ENCODE measurements at regions not wholly inside any gene's neighbourhood (a gene's known extent, or its start where the extent isn't known, plus 50 kb on each side); places are given as distances from the start of the nearest gene placed in this dataset.

DNA sequence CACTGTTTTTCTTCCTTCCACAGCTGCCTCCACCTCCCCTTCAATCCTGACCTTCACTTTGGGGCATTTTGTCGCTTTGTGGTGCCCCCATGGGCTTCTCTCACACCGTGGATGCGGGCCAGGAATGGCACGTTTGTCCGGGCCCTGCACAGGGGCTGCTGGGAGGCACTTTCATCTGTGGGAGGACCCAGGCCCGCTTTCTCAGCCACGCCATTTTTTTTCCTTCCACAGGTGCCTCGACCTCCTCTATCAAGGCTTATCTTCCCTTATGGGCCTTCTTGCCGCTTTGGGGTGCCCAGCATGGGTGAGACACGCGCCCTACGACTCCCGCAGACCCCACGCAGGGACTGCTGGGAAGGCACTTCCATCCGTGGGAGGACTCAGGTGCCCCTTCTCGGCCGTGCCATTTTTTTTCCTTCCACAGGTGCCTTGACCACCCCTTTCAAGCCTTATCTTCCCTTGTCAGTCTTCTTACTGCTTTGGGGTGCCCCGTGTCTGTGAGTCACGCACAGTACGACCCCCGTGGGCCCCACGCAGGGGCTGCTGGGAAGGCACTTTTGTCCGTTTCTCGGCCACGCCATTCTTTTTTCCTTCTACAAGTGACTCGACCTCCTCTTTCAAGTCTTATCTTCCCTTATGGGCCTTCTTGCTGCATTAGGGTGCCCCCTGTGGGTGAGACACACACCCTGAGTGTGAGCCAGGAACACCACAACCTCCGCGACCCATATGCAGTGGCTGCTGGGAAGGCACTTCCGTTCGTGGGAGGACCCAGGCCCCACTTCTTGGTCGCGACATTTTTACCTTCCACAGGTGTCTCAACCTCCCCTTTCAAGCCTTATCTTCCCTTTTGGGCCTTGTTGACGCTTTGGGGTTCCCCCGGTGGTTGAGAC, 270.7 kb downstream of the ALG10 start:
- no peak for DNase-seq

DNA sequence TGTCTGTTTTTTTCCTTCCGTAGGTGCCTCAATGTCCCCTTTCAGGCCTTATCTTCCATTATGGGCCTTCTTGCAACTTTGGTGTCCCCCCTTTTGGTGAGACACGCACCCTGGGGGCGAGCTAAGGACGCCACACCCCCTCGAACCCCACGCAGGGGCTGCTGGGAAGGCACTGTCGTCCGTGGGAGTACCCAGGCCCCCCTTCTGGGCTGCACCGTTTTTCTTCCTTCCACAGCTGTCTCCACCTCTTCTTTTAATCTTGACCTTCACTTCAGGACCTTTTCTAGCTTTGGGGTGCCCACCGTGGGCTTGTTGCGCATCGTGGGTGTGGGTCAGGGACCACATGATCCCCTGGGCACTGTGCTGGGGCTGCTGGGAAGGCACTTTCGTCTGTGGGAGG, 271.8 kb downstream of the ALG10 start:
- no peak for DNase-seq

- no peak for DNase-seq
Measured at GRCh38 chr12:34294671-34295365, 272.5 kb downstream of the ALG10 start.

DNA sequence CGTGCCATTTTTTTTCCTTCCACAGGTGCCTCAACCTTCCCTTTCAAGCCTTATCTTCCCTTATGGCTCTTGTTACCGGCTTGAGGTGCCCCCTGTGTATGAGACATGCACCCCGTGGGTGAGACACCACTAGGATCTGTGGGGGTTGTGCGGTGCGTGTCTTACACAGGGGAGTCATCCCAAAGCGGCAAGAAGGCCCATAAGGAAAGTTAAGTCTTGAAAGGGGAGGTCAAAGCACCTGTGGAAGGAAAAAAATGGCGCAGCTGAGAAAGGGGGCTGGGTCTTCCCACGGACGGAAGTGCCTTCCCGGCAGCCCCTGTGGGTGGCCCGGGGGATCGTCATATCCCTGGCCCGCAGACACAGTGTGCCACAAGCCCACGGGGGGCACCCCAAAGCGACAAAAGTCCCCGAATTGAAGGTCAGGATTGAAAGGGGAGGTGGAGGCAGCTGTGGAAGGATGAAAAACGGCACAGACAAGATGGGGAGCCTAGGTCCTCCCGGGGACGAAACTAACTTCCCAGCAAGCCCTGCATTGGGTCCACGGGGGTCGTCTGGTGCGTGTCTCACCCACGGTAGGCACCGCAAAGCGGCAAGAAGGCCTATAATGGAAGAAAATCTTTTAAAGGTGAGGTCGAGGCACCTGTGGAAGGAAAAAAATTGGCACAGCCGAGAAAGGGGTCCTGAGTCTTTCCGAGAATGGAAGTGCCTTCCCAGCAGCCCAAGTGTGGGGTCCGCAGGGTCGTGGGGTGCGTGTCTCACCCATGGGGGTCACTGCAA, 273.3 kb downstream of the ALG10 start:
- DNase-seq: no peak

DNA sequence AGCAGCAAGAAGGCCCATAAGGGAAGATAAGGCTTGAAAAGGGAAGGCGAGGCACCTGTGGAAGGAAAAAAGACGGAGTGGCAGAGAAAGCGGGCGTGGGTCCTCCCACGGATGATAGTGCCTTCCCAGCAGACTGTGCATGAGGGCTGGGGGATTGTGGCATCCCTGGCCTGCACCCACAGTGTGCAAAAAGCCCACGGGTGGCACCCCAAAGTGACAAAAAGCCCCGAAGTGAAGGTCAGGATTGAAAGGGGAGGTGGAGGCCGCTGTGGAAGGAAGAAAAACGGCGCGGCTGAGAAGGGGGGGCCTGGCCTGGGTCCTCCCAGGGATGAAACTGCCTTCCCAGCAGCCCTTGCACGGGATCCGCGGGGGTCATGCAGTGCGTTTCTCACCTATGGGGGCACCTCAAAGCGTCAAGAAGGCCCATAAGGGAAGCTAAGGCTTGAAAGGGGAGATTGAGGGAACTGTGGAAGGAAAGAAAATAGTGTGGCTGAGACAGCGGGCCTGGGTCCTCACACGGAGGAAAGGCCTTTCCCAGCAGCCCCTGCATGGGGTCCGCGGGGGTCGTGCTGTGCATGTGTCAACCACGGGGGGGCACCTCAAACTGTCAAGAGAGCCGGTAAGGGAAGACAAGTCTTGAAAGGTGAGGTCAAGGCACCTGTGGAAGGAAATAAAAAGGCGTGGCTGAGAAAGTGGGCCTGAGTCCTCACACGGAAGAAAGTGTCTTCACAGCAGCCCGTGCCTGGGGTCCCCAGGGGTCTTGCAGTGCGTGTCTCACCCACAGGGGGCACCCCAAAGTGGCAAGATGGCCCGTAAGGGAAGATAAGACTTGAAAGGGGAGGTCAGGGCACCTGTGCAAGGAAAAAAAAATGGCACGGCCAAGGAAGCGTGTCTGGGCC, 274.1 kb downstream of the ALG10 start:
- DNase-seq: no peak

- no peak for DNase-seq
Measured at GRCh38 chr12:34297126-34297789, 275.0 kb downstream of the ALG10 start.

DNA sequence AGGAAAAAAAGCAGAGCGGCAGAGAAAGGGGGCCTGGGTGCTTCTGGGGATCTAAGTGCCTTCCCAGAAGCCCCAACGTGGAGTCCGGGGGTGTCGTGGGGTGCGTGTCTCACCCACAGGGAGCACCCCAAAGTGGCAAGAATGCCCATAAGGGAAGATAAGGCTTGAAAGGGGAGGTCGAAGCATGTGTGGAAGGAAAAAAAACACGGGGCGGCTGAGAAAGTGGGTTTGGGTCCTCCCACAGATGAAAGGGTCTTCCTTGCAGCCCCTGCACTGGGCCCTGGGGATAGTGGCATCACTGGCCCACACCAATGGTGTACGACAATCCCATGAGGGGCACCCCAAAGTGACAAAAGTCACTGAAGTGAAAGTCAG, 275.5 kb downstream of the ALG10 start:
- no peak for DNase-seq

GRCh38 chr12:34298176-34298970, 276.1 kb downstream of the ALG10 start:
- DNase-seq: no peak

DNA sequence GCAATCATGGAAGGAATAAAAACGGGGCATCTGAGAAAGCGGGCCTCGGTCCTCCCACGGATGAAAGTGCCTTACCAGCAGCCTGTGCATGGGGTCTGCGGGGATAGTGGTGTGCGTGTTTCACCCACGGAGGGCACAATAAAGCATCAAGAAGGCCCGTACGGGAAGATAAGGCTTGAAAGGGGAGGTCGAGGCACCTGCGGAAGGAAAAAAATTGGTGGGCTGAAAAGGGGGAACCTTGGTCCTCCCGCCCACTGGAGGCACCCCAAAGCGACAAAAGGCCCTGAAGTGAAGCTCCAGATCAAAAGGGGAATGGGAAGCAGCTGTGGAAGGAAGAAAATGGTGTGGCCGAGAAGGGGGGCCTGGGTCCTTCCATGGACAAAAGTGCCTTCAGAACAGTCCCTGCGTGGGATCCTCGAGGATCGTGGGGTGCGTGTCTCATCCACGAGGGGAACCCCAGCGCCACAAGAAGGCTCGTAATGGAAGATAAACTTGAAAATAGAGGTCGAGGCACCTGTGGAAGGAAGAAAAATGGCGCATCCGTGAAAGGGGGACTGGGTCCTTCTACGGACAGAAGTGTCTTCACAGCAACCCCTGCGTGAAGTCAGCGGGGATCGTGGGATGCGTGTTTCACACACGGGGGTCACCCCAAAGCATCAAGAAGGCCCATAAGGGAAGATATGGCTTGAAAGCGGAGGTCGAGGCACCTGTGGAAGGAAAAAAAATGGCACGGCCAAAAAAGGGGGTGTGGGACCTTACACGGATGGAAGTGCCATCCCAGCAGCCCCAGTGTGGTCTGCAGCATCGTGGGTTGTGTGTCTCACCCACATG, 276.9 kb downstream of the ALG10 start:
- DNase-seq: no peak

DNA sequence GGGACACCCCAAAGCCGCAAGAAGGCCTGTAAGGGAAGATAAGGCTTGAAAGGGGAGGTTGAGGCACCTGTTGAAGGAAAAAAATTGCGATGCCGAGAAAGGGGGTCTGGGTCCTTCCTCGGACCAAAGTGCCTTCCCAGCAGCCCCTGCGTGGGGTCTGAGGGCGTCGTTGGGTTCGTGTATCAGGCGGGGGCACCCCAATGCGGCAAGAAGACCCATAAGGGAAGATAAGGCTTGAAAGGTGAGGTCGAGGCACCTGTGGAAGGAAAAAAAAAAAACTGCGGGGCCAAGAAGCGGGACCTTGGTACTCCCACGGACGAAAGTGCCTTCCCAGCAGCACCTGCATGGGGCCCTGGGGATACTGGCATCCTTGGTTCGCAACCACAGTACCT, 277.5 kb downstream of the ALG10 start:
- no peak for DNase-seq

DNA sequence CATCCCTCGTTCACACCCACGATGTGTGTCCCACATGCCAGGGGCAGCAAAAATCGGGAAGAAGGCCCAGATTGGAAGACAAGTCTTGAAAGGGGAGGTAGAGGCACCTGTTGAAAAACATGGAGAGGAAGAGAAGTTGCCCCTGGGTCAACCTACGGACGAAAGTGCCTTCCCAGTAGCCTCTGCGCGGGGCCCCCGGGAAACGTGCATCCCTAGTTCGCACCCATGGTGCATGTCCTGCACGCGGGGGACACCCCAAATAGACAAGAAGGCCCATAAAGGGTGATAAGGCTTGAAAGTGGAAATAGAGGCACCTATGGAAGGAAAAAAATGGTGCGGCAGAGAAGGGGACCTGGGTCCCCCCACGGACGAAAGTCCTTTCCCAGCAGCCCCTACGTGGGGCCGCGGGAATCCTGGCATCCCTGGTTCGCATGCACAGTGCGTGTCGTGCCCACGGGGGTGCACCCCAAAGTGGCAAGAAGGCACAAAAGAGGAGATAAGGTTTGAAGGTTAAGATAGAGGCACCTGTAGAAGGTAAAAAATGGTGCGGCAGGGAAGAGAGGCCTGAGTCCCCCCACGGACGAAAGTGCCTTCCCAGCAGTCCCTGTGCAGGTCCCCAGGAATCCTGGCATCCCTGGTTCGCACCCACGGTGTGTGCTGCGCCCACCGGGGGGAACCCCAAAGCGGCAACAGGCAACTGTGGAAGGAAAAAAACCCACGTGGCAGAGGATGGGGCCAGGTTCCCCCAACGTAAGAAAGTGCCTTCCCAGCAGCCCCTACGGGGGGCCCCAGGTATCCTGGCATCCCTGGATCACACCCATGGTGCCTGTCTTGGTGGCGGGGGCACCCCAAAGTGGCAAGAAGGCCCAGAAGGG, 278.3 kb downstream of the ALG10 start:
- DNase-seq: no peak

DNA sequence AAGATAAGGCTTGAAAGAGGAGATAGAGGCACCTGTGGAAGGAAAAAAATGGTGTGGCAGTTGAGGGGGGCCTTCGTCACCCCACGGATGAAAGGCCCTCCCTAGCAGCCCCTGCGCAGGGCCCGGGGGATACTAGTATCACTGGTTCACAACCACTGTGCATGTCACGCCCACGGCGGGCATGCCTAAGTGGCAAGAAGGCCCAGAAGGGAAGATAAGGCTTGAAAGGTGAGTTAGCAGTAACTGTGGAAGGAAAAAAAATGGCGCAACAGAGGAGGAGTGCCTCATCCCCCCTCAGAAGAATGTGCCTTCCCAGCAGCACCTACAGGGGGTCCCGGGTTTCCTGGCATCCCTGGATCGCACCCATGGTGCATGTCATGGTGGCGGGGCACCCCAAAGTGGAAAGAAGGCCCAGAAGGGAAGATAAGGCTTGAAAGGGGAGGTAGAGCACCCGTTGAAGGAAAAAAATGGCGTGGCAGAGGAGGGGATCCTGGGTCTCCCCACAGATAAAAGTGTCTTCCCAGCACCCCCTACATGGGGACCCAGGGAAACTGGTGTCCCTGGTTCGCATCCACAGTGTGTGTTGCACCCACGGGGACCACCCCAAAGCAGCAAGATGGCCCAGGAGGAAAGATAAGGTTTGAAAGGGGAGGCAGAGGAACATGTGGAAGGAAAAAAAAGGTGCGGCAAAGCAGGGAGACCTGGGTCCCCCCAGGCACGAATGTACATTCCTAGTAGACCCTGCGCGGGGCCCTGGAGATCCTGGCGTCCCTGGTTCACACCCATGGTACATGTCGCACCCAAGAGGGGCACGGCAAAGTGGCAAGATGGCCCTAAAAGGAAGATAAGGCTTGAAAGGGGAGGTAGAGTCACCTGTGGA, 279.2 kb downstream of the ALG10 start:
- no peak for DNase-seq

- no peak for DNase-seq
Measured at GRCh38 chr12:34302131-34302885, 280.0 kb downstream of the ALG10 start.

DNA sequence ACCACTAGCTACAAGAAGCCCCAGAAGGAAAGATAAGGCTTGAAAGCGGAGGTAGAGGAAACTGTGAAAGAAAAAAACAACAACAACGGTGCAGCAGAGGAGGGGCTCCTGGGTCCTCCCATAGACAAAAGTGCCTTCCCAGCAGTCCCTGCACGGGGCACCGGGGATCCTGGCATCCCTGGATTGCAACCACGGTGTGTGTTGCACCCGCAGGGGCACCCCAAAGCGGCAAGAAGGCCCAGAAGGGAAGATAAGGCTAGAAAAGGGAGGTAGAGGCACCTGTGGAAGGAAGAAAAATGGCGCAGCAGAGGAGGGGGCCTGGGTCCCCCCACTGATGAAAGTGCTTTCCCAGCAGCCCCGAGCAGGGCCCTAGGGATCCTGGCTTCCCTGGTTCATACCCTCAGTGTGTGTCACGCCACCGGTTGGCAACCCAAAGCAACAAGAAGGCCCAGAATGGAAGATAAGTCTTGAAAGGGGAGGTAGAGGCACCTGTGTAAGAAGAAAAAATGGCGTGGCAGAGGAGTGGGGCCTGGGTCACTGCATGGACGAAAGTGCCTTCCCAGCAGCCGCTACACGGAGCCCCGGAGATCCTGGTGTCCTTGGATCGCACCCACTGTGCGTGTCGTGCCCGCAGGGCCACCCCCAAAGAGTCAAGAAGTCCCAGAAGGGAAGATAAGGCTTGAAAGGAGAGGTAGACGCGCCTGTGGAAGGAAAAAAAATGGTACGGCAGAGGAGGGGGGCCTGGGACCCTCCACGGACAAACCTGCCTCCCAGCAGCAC, 281.0 kb downstream of the ALG10 start:
- no peak for DNase-seq

GRCh38 chr12:34304001-34304400, 281.7 kb downstream of the ALG10 start:
- no peak for DNase-seq

GRCh38 chr12:34304546-34304945, 282.2 kb downstream of the ALG10 start:
- no peak for DNase-seq

All from activated CD4-positive, alpha-beta T cell treated with anti-CD3 and anti-CD28 coated beads for 4 hours (primary cell).